ENCODE measurements at regions not wholly inside any gene's neighbourhood (a gene's known extent, or its start where the extent isn't known, plus 50 kb on each side); places are given as distances from the start of the nearest gene placed in this dataset.

- no peak for DNase-seq
- intact Hi-C loops (cut with micrococcal nuclease; ENCODE audit: unreplicated experiment) = no loop called here
- no peak overlapping the region for H3K4me3 ChIP-seq (ENCODE audit: low read depth, low read length)
- no TSS peak for BruUV-seq (replicated peaks)
- no peak overlapping the region for H3K4me3 Mint-ChIP-seq (ENCODE audit: unreplicated experiment)
- H3K9me3 Mint-ChIP-seq (ENCODE audit: unreplicated experiment) = no peaks in the 10 kb centered on the region
- H3K4me1 ChIP-seq = no peaks in the 10 kb centered on the region
- no peak for TF ChIP-seq CTCF (IDR thresholded peaks at IDR 0.05; ENCODE audit: insufficient read depth in 1 of 2, low read depth in 1 of 2, low read length in 1 of 2, severe bottlenecking in 1 of 2, unreplicated experiment in 1 of 2)
- no peaks in the 10 kb centered on the region for H3K4me1 Mint-ChIP-seq (ENCODE audit: low read depth, unreplicated experiment)
- H3K27me3 ChIP-seq (replicated peaks; ENCODE audit: control insufficient read depth, insufficient read depth, low read length) = no peaks in the 10 kb centered on the region
- H3K27me3 Mint-ChIP-seq (ENCODE audit: insufficient read depth, unreplicated experiment) = no peaks in the 10 kb centered on the region
- H3K36me3 ChIP-seq (ENCODE audit: control insufficient read depth, insufficient read depth, low read length) = no peaks in the 10 kb centered on the region
- ChIA-PET POLR2A (no interaction called here), CTCF (no interaction called here)
- no peak overlapping the region for H3K27ac Mint-ChIP-seq (ENCODE audit: unreplicated experiment)
- no peaks in the 10 kb centered on the region for H3K36me3 Mint-ChIP-seq (ENCODE audit: insufficient read depth, unreplicated experiment)
- H3K9me3 ChIP-seq = no peaks in the 10 kb centered on the region
Observed at GRCh38 chr3:178907081-178907480, 164.5 kb downstream of the ZMAT3 start.

GRCh38 chr3:178901204-178901603 is 170.4 kb downstream of the ZMAT3 start:
- intact Hi-C loops (cut with micrococcal nuclease; ENCODE audit: unreplicated experiment) = no loop called here
- TF ChIP-seq CTCF (IDR thresholded peaks at IDR 0.05; ENCODE audit: insufficient read depth in 1 of 2, low read depth in 1 of 2, low read length in 1 of 2, severe bottlenecking in 1 of 2, unreplicated experiment in 1 of 2) = no peak
- DNase-seq = no peak
- no peaks in the 10 kb centered on the region for H3K9me3 Mint-ChIP-seq (ENCODE audit: unreplicated experiment)
- ChIA-PET CTCF (no interaction called here), POLR2A (no interaction called here)
- H3K4me3 Mint-ChIP-seq (ENCODE audit: unreplicated experiment) = no peak overlapping the region
- peaks cover 10% of the 10 kb centered on the region; the same call in 1 of the 2 replicates for H3K4me1 ChIP-seq
- H3K9me3 ChIP-seq = no peaks in the 10 kb centered on the region
- no TSS peak for BruUV-seq (replicated peaks)
- no peaks in the 10 kb centered on the region for H3K27me3 Mint-ChIP-seq (ENCODE audit: insufficient read depth, unreplicated experiment)
- no peaks in the 10 kb centered on the region for H3K36me3 ChIP-seq (ENCODE audit: control insufficient read depth, insufficient read depth, low read length)
- H3K4me3 ChIP-seq (ENCODE audit: low read depth, low read length) = no peak overlapping the region
- peaks cover 9% of the 10 kb centered on the region for H3K4me1 Mint-ChIP-seq (ENCODE audit: low read depth, unreplicated experiment)
- peak overlapping the region; percentile 12 for H3K27ac Mint-ChIP-seq (ENCODE audit: unreplicated experiment)
- no peaks in the 10 kb centered on the region for H3K27me3 ChIP-seq (replicated peaks; ENCODE audit: control insufficient read depth, insufficient read depth, low read length)
- H3K36me3 Mint-ChIP-seq (ENCODE audit: insufficient read depth, unreplicated experiment) = no peaks in the 10 kb centered on the region

GRCh38 chr3:178900029-178900646 is 171.5 kb downstream of the ZMAT3 start:
- H3K36me3 Mint-ChIP-seq (ENCODE audit: insufficient read depth, unreplicated experiment) = no peaks in the 10 kb centered on the region
- CTCF ChIA-PET = no interaction called here
- Histone ChIP-seq H3K4me1 (peaks cover 10% of the 10 kb centered on the region; the same call in 1 of the 2 replicates), H3K36me3 (ENCODE audit: control insufficient read depth, insufficient read depth, low read length) (no peaks in the 10 kb centered on the region), H3K4me3 (ENCODE audit: low read depth, low read length) (no peak overlapping the region), H3K9me3 (no peaks in the 10 kb centered on the region), H3K27me3 (replicated peaks; ENCODE audit: control insufficient read depth, insufficient read depth, low read length) (no peaks in the 10 kb centered on the region)
- no peak overlapping the region for H3K4me3 Mint-ChIP-seq (ENCODE audit: unreplicated experiment)
- peak in 1 of 2 experiments; percentile 10 for DNase-seq
- POLR2A ChIA-PET = no interaction called here
- H3K4me1 Mint-ChIP-seq (ENCODE audit: low read depth, unreplicated experiment) = peaks cover 9% of the 10 kb centered on the region
- no peak overlapping the region for H3K27ac Mint-ChIP-seq (ENCODE audit: unreplicated experiment)
- H3K9me3 Mint-ChIP-seq (ENCODE audit: unreplicated experiment) = no peaks in the 10 kb centered on the region
- no peak for TF ChIP-seq CTCF (IDR thresholded peaks at IDR 0.05; ENCODE audit: insufficient read depth in 1 of 2, low read depth in 1 of 2, low read length in 1 of 2, severe bottlenecking in 1 of 2, unreplicated experiment in 1 of 2)
- intact Hi-C loops (cut with micrococcal nuclease; ENCODE audit: unreplicated experiment) = no loop called here
- H3K27me3 Mint-ChIP-seq (ENCODE audit: insufficient read depth, unreplicated experiment) = no peaks in the 10 kb centered on the region
- no TSS peak for BruUV-seq (replicated peaks)
